OCI-LY7 (cell line): ENCODE measurements at regions not wholly inside any gene's neighbourhood (a gene's known extent, or its start where the extent isn't known, plus 50 kb on each side); places are given as distances from the start of the nearest gene placed in this dataset.

ENCODE experiments used
- BruUV-seq: library from RNA; stranded (reverse); fragments of 400-500 nt; replicated peaks from 2 replicates; lab custom pipeline; 2021; lab: Mats Ljungman, UMichigan
- CTCF ChIA-PET: fragments of 300-600 bp; sonication (Branson Sonifier 250); formaldehyde crosslinking; loops from one replicate; lab custom pipeline; 2022; ENCODE audit warnings: antibody characterized with exemption; ENCODE audit not compliant: unreplicated experiment; lab: Charles Lee
- POLR2A ChIA-PET: fragments of 300-600 bp; sonication (Branson Sonifier 250); formaldehyde crosslinking; loops from one replicate; lab custom pipeline; 2022; ENCODE audit warnings: antibody characterized with exemption; lab: Charles Lee
- DNase-seq: peaks from one replicate; pipeline ENCODE4 v3.0.0-alpha.2; 2015; ENCODE audit warnings: low spot score
- H2AFZ ChIP-seq: fragments of 200-600 bp; sonication (generic), shearing (Covaris generic); 2 replicates; pipeline ENCODE4 v1.6.1; 2014; ENCODE audit warnings: mild to moderate bottlenecking, antibody characterized with exemption, low read length, moderate library complexity
- H3K27ac ChIP-seq: fragments of 200-600 bp; sonication (generic); 2 replicates; pipeline ENCODE4 v1.5.1; 2014; ENCODE audit warnings: mixed run types, low read depth, mild to moderate bottlenecking, moderate library complexity, low read length, inconsistent platforms; ENCODE audit not compliant: poor library complexity, severe bottlenecking
- H3K36me3 ChIP-seq: fragments of 200-600 bp; sonication (generic); 2 replicates; pipeline ENCODE4 v1.6.1; 2014; ENCODE audit warnings: mild to moderate bottlenecking, antibody characterized with exemption, low read length, moderate library complexity, mixed read lengths; ENCODE audit not compliant: insufficient read depth
- H3K4me1 ChIP-seq: fragments of 200-600 bp; sonication (generic); 2 replicates; pipeline ENCODE4 v1.5.1; 2014; ENCODE audit warnings: mild to moderate bottlenecking, low read length; ENCODE audit not compliant: insufficient read depth, poor library complexity, severe bottlenecking
- H3K4me2 ChIP-seq: fragments of 200-600 bp; sonication (generic); 2 replicates; pipeline ENCODE4 v1.6.1; 2014; ENCODE audit warnings: mild to moderate bottlenecking, low read length
- H3K4me3 ChIP-seq: fragments of 200-600 bp; sonication (generic); 2 replicates; pipeline ENCODE4 v1.5.1; 2014; ENCODE audit warnings: mild to moderate bottlenecking, low read depth, low read length; ENCODE audit not compliant: poor library complexity, severe bottlenecking
- H3K79me2 ChIP-seq: fragments of 200-600 bp; sonication (generic); 2 replicates; pipeline ENCODE4 v1.6.1; 2016; ENCODE audit warnings: low read depth, mild to moderate bottlenecking, low read length, moderate library complexity, mixed read lengths; ENCODE audit not compliant: insufficient read depth
- H3K9me2 ChIP-seq: fragments of 200-600 bp; sonication (generic); 2 replicates; pipeline ENCODE4 v1.6.1; 2016; ENCODE audit warnings: mild to moderate bottlenecking, low read length, mixed read lengths; ENCODE audit not compliant: insufficient read depth
- H3K9me3 ChIP-seq: fragments of 200-600 bp; sonication (generic); 2 replicates; pipeline ENCODE4 v1.6.1; 2014; ENCODE audit warnings: mild to moderate bottlenecking, mixed run types, low read length, mixed read lengths
- H4K20me1 ChIP-seq: fragments of 200-600 bp; sonication (generic); 2 replicates; pipeline ENCODE4 v1.6.1; 2014; ENCODE audit warnings: mild to moderate bottlenecking, antibody characterized with exemption, low read length, moderate library complexity, mixed read lengths; ENCODE audit not compliant: insufficient read depth
- EZH2phosphoT487 ChIP-seq: fragments of 200-600 bp; sonication (generic); IDR thresholded peaks from 2 replicates; pipeline ENCODE4 v1.6.1; 2018; ENCODE audit warnings: low read depth, borderline replicate concordance, mild to moderate bottlenecking, mixed run types, antibody characterized with exemption, low read length, moderate library complexity, mixed read lengths
- intact Hi-C: fragments of 100-400 bp; cut with micrococcal nuclease; formaldehyde crosslinking; loops from one replicate; pipeline ENCODE4 v1.10.0; 2022; ENCODE audit not compliant: unreplicated experiment
- TF ChIP-seq, protein P1 (sequence below): fragments of 200-600 bp; sonication (generic); conservative IDR thresholded peaks from 2 replicates; pipeline ENCODE4 v1.5.1; 2014; ENCODE audit warnings: mild to moderate bottlenecking, antibody characterized with exemption, low read length, moderate library complexity, mixed read lengths

DNA sequence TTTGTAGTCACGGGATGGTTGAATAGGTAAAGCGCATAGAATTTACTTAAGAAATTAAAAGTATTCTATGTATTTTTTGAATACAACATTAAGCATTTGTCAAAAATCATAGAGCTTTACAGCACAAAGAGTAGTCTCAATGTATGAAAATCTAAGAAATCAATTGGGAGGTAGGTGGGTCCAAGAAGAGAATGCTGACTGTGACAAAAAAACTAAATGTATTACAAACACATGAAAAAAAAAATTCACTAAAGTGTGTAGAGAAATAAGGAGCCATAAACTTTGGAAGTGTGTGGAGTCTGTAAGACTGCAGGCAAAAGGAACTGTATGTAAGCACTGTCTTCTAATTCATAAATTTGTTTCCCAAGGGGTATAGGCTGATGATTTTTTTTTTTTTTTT lies 558.3 kb downstream of the JRKL start:
- CTCF ChIA-PET = no interaction called here
- Histone ChIP-seq H4K20me1 (no peaks in the 10 kb centered on the region), H3K9me3 (no peaks in the 10 kb centered on the region), H3K4me2 (no peak overlapping the region), H3K27ac (no peak overlapping the region), H2AFZ (no peak overlapping the region), H3K4me1 (no peaks in the 10 kb centered on the region), H3K9me2 (no peaks in the 10 kb centered on the region), H3K4me3 (no peak overlapping the region), H3K36me3 (no peaks in the 10 kb centered on the region), H3K79me2 (no peaks in the 10 kb centered on the region)
- TF ChIP-seq EZH2phosphoT487 = no peak
- TF ChIP-seq, protein P1, sequence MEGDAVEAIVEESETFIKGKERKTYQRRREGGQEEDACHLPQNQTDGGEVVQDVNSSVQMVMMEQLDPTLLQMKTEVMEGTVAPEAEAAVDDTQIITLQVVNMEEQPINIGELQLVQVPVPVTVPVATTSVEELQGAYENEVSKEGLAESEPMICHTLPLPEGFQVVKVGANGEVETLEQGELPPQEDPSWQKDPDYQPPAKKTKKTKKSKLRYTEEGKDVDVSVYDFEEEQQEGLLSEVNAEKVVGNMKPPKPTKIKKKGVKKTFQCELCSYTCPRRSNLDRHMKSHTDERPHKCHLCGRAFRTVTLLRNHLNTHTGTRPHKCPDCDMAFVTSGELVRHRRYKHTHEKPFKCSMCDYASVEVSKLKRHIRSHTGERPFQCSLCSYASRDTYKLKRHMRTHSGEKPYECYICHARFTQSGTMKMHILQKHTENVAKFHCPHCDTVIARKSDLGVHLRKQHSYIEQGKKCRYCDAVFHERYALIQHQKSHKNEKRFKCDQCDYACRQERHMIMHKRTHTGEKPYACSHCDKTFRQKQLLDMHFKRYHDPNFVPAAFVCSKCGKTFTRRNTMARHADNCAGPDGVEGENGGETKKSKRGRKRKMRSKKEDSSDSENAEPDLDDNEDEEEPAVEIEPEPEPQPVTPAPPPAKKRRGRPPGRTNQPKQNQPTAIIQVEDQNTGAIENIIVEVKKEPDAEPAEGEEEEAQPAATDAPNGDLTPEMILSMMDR = no peak
- no peak for DNase-seq
- POLR2A ChIA-PET = no interaction called here
- intact Hi-C loops = no loop called here
- no TSS peak for BruUV-seq

DNA sequence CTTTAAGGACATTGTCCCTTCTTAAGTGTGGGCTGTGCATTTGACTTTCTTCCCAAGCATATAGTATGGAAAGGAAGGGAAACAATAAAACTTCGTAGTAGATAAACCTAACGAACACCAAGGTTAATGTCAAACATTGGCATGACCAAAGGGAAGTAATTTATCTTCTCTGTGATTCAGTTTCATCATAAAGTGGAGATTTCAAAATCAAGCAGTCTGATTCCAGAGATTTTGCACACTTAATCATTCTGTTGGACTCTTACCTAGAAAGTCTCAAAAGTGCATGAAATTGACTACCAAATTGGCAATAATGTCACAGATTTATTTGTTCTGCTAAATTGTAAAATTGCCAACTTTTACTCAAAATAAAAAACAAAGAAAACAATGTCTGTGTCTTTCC lies 559.7 kb downstream of the JRKL start:
- no TSS peak for BruUV-seq
- ChIA-PET POLR2A (no interaction called here), CTCF (no interaction called here)
- H4K20me1 ChIP-seq = no peaks in the 10 kb centered on the region
- H3K36me3 ChIP-seq = no peaks in the 10 kb centered on the region
- TF ChIP-seq, protein P1 = no peak
- TF ChIP-seq EZH2phosphoT487 = no peak
- H3K9me3 ChIP-seq = no peaks in the 10 kb centered on the region
- no peak overlapping the region for H3K27ac ChIP-seq
- H3K4me2 ChIP-seq = no peak overlapping the region
- DNase-seq = no peak
- intact Hi-C loops = no loop called here
- no peak overlapping the region for H3K4me3 ChIP-seq
- H2AFZ ChIP-seq = no peak overlapping the region
- H3K79me2 ChIP-seq = no peaks in the 10 kb centered on the region
- no peaks in the 10 kb centered on the region for H3K4me1 ChIP-seq
- H3K9me2 ChIP-seq = no peaks in the 10 kb centered on the region

DNA sequence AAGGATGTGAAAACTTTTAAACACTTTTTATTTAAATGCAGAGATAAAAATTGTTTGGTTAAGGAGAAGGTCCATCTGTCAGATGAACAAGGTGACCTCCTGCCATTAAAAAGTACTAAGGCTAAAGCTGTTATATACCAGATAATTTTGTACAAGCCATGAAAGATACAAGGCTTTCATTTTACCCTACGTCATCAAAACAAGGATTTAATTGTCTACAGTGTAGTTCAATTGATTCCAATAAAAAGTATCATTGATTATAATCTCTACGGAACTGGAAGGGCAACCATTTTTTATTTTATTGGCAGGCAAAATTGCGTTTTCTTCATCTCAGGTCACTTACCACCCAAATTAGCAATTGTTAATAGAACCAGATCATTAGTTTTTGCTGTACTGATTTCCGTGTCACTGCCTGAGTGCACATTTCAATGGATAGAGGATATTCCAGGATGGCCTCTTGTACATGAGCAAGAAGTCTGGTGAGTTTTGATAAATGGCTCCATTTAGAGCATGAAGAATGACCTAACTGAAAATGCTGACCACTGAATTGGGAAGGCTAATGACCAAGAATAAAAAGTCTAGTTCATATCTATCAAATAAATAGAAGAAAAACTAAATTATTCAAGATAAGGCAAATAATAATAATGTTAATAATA lies 564.9 kb downstream of the JRKL start:
- intact Hi-C loops = no loop called here
- no peaks in the 10 kb centered on the region for H3K9me3 ChIP-seq
- CTCF ChIA-PET = no interaction called here

More for the DNA sequence above, 564.9 kb downstream of the JRKL start:
- Histone ChIP-seq H3K79me2 (no peaks in the 10 kb centered on the region), H3K27ac (no peak overlapping the region), H3K9me2 (no peaks in the 10 kb centered on the region), H3K4me2 (no peak overlapping the region), H4K20me1 (no peaks in the 10 kb centered on the region), H3K36me3 (no peaks in the 10 kb centered on the region), H3K4me3 (no peak overlapping the region), H3K4me1 (no peaks in the 10 kb centered on the region), H2AFZ (no peak overlapping the region)
- DNase-seq = no peak
- no TSS peak for BruUV-seq
- POLR2A ChIA-PET = no interaction called here
- TF ChIP-seq, protein P1 = no peak
- TF ChIP-seq EZH2phosphoT487 = no peak
